NT2/D1 (cell line): ENCODE measurements at regions not wholly inside any gene's neighbourhood (a gene's known extent, or its start where the extent isn't known, plus 50 kb on each side); places are given as distances from the start of the nearest gene placed in this dataset.

ENCODE experiments used
- YY1 ChIP-seq: IDR thresholded peaks from 2 replicates; pipeline ENCODE4 v1.6.1; 2011; ENCODE audit not compliant: insufficient read length, insufficient read depth
- ZNF274 ChIP-seq: IDR thresholded peaks from 2 replicates; pipeline ENCODE4 v1.6.1; 2011; ENCODE audit warnings: mild to moderate bottlenecking, low read depth, low read length

GRCh38 chr16:13351181-13351580 lies 449.8 kb downstream of the SHISA9 start:
- TF ChIP-seq ZNF274 (no peak), YY1 (no peak)
